GM10266 (cell line): ENCODE measurements at regions not wholly inside any gene's neighbourhood (a gene's known extent, or its start where the extent isn't known, plus 50 kb on each side); places are given as distances from the start of the nearest gene placed in this dataset.
"Not testable (repeated sequence)": the region's sequence is repeated elsewhere in the genome, so short reads cannot be mapped to it uniquely, and the experiment has no call there.

Source experiments
- DNase-seq: peaks from one replicate; pipeline ENCODE4 v3.0.0; 2012; ENCODE audit errors: extremely low spot score
- CTCF ChIP-seq: IDR thresholded peaks from 2 replicates; pipeline ENCODE4 v1.5.1; 2012; ENCODE audit warnings: mild to moderate bottlenecking, low read depth; ENCODE audit not compliant: control insufficient read depth, insufficient read depth; ENCODE audit errors: missing control alignments

GRCh38 chr4:133320576-133321170, 171.6 kb downstream of the PCDH10 start:
- DNase-seq, result peak; percentile 26
- peak; percentile 56 for TF ChIP-seq CTCF

- TF ChIP-seq CTCF, result no peak
- DNase-seq, result no peak
Observed at GRCh38 chr4:133316909-133317308, 167.8 kb downstream of the PCDH10 start.

- no peak for TF ChIP-seq CTCF
- DNase-seq, result no peak
Observed at GRCh38 chr4:133314991-133315390, 165.9 kb downstream of the PCDH10 start.

- no peak for DNase-seq
- no peak for TF ChIP-seq CTCF
Observed at GRCh38 chr4:133287396-133287795, 138.3 kb downstream of the PCDH10 start.

DNA sequence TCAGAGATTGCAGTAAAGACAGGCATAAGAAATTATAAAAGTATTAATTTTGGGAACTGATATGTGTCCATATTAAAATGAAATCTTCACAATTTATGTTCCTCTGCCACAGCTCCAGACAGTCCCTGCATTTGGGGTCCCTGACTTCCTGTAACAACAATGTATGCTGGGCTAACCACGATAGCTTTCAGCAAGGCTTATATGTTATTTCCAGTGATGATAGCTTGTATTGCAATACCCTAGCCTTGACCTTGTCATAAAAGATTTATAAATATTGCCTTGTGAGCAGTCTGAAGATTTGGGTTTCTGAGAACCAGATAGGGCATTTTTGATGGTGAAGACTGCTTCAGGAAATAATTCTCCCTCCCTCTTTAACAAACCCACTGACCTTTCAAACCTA, 129.5 kb downstream of the PCDH10 start:
- no peak for TF ChIP-seq CTCF
- no peak for DNase-seq

DNA sequence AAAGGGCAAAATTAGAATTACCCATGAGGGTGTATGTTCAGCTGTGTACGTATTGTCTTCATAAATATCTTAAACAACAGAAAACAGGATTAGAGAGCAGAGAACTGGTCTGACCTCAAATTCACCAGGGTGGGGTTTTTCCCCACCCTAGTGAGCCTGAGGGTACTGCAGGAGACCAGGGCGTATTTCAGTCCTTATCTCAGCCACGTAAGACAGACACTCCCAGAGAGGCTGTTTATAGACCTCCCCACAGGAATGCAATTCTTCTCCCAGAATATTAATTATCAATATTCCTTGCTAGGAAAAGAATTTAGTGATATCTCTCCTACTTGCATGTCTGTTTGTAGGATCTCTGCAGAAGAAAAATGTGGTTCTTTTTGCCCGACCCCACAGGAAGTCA, 128.8 kb downstream of the PCDH10 start:
- DNase-seq, result not testable (repeated sequence)

DNA sequence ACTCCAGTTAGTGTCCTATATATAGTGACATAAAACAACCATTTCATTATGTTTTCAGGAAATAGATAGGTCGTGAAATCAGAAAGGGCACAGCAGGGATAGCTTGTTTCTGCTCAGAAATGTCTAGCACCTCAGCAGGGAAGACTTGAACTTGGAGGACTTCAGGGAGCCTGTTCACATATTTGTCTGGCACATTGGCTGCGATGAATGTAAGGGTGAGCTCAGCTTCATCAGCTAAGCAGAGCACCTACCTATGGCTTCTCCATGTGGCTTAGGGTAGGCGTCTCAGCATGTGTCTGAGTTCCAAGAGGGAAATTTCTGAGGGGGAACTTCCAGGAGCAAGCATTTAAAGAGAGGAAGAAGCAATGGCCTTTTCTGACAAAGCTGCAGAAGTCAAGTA, 126.2 kb downstream of the PCDH10 start:
- DNase-seq, result no peak
- TF ChIP-seq CTCF, result no peak

- TF ChIP-seq CTCF, result no peak
- no peak for DNase-seq
Observed at GRCh38 chr4:133273401-133273800, 124.3 kb downstream of the PCDH10 start.
